ENCODE measurements at regions not wholly inside any gene's neighbourhood (a gene's known extent, or its start where the extent isn't known, plus 50 kb on each side); places are given as distances from the start of the nearest gene placed in this dataset.

DNA sequence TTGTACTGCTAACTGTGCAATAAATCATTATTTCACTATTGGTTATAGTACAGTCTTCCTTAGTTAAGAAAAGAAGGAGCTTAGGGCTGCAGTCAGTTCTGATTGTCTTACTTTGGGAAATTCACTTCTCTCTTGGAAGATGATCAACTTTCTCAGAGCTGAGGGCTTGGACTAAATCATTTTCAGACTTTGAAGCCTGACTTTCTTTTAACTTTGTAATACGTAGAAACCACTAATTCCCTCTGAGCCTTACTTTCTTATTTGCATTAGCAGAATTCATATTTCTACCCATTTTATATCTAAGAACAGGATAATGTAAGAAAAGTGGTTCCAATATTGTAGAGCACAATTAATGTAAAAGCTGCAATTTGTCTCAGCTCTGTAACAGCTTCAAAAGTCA is 386.4 kb downstream of the TRIB2 start:
- no peak overlapping the region for H3K4me3 ChIP-seq
- WGBS = 64% methylated on average over 1 of the region's 1 CpG
- DNase-seq (ENCODE audit: extremely low spot score) = no peak
- TF ChIP-seq, protein P1, sequence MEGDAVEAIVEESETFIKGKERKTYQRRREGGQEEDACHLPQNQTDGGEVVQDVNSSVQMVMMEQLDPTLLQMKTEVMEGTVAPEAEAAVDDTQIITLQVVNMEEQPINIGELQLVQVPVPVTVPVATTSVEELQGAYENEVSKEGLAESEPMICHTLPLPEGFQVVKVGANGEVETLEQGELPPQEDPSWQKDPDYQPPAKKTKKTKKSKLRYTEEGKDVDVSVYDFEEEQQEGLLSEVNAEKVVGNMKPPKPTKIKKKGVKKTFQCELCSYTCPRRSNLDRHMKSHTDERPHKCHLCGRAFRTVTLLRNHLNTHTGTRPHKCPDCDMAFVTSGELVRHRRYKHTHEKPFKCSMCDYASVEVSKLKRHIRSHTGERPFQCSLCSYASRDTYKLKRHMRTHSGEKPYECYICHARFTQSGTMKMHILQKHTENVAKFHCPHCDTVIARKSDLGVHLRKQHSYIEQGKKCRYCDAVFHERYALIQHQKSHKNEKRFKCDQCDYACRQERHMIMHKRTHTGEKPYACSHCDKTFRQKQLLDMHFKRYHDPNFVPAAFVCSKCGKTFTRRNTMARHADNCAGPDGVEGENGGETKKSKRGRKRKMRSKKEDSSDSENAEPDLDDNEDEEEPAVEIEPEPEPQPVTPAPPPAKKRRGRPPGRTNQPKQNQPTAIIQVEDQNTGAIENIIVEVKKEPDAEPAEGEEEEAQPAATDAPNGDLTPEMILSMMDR (IDR thresholded peaks at IDR 0.05) = no peak
- TF ChIP-seq POLR2AphosphoS5 (IDR thresholded peaks at IDR 0.05) (no peak), EP300 (IDR thresholded peaks at IDR 0.05) (no peak), POLR2A (IDR thresholded peaks at IDR 0.05; ENCODE audit: low read depth) (no peak)
- intact Hi-C loops (cut with DNase I) = no loop called here
- H3K4me1 ChIP-seq = peaks cover 0 to 6% (median 0%) of the 10 kb centered on the region in 4 donors
- H3K9me3 ChIP-seq = no peaks in the 10 kb centered on the region
- H3K27ac ChIP-seq (replicated peaks in 1 of 4) = no peak overlapping the region
- no peaks in the 10 kb centered on the region for H3K36me3 ChIP-seq
- H3K27me3 ChIP-seq = no peaks in the 10 kb centered on the region

DNA sequence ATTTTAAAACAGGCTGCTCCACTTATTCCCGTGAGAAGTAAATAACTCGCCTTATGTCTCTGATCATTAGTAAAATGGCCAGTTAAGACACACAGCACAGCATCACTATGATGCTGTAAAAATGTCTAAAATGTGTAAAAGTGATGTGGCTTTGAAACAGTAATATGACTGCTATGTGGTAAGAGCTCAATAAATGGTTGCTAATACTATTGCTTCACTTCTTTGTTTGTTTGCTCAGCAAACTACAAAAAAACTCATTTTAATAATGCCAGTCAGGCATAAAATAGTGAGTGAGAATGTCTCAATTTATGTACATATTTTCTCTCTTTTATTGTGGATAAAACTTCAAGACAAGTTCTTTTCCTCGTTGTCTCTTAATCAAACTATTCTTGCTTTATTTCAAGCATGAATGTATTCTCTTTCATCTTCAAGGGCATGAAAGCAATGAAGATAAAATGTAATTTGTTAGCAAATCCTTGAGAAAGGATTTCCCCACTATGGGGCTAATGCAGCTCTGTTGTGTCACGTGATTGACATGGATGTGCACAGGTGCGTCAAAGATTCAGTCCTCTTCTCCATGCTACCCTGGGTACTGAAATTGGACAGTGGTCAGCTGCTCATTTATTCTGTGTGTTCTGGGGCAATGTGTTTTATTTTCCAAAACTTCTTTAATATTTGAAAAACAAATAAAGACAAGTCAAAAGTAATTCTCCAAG is 387.2 kb downstream of the TRIB2 start:
- no peaks in the 10 kb centered on the region for H3K36me3 ChIP-seq
- H3K27me3 ChIP-seq = no peaks in the 10 kb centered on the region
- no peak overlapping the region for H3K27ac ChIP-seq (replicated peaks in 1 of 4)
- 76% methylated on average over 5 of the region's 5 CpGs for WGBS
- H3K9me3 ChIP-seq = no peaks in the 10 kb centered on the region
- intact Hi-C loops (cut with DNase I) = no loop called here
- no peak for DNase-seq (ENCODE audit: extremely low spot score)
- H3K4me3 ChIP-seq = no peak overlapping the region
- TF ChIP-seq EP300 (IDR thresholded peaks at IDR 0.05) = no peak
- TF ChIP-seq, protein P1 (IDR thresholded peaks at IDR 0.05) = no peak
- H3K4me1 ChIP-seq = peaks cover 0 to 6% (median 0%) of the 10 kb centered on the region in 4 donors

DNA sequence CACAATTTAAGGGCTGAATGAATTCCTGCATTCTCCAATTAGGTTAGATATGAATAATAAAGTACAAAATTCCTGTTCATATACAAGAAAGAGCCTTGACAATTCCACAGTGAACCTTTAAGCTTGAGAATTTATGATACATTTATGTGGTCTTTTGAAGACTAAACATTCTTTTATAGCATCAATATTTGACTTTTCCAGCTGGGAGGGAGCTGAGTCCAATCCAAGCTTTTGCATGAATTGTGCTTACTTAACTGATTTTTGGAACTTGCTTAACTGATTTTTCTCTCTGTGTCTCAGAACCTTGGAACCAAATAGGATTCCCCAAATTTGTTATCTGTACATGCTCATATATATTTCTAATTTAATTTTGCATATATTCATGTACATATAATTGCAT is 388.0 kb downstream of the TRIB2 start:
- TF ChIP-seq, protein P1 (IDR thresholded peaks at IDR 0.05) = no peak
- TF ChIP-seq EP300 (IDR thresholded peaks at IDR 0.05) (no peak), POLR2A (IDR thresholded peaks at IDR 0.05; ENCODE audit: low read depth) (no peak), POLR2AphosphoS5 (IDR thresholded peaks at IDR 0.05) (no peak)
- intact Hi-C loops (cut with DNase I) = no loop called here
- Histone ChIP-seq H3K4me1 (peaks cover 0 to 6% (median 0%) of the 10 kb centered on the region in 4 donors), H3K4me3 (no peak overlapping the region), H3K9me3 (no peaks in the 10 kb centered on the region), H3K27me3 (no peaks in the 10 kb centered on the region), H3K27ac (replicated peaks in 1 of 4) (no peak overlapping the region), H3K36me3 (no peaks in the 10 kb centered on the region)
- no peak for DNase-seq (ENCODE audit: extremely low spot score)

DNA sequence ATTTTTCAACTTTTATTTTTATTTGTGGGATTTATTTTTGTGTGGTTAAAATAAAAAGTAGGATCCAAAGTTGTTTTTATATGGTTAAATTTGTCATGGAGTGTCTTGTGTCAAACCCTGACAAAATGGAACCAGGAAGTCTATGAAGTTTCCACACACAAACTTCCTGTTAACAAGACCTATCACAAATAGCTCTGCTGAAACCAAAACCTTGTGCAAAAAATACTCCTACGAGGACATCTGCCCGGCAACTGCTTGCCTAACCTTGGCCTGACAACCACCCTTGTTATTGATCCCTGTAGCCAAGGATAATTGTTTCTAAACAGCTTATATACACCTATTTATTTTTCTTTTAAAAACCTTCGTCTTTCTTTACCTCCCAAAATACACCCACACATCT is 389.6 kb downstream of the TRIB2 start:
- WGBS = 76% methylated on average over 3 of the region's 3 CpGs
- Histone ChIP-seq H3K36me3 (no peaks in the 10 kb centered on the region), H3K9me3 (no peaks in the 10 kb centered on the region), H3K4me1 (peaks cover 0 to 6% (median 0%) of the 10 kb centered on the region in 4 donors), H3K27me3 (no peaks in the 10 kb centered on the region), H3K27ac (replicated peaks in 1 of 4) (no peak overlapping the region), H3K4me3 (no peak overlapping the region)
- intact Hi-C loops (cut with DNase I) = no loop called here
- no peak for DNase-seq (ENCODE audit: extremely low spot score)
- no peak for TF ChIP-seq POLR2AphosphoS5 (IDR thresholded peaks at IDR 0.05)
- TF ChIP-seq POLR2A (IDR thresholded peaks at IDR 0.05; ENCODE audit: low read depth) = no peak
- TF ChIP-seq EP300 (IDR thresholded peaks at IDR 0.05) = no peak
- TF ChIP-seq, protein P1 (IDR thresholded peaks at IDR 0.05) = no peak

DNA sequence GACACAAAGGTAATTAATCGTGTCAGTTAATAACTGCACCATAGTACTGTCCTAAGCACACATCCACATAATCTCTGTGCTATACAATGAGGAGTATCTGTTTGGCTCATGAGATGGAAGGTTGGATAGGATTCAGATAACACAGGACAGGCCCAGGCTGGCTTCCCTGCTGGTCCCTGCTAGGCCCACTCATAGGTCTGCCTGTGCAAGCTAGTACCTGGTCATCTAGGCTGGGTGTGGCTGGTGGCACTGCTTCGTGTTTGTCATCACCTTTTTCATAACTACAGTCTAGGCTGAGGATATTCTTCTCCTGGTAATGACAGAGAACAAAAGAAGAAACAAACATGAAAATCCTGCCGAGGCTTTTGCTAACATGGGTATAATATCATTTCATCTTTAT is 392.8 kb downstream of the TRIB2 start:
- DNase-seq (ENCODE audit: extremely low spot score) = no peak
- no peak overlapping the region for H3K27ac ChIP-seq (replicated peaks in 1 of 4)
- no peaks in the 10 kb centered on the region for H3K36me3 ChIP-seq
- 71% methylated on average over 3 of the region's 3 CpGs for WGBS
- TF ChIP-seq, protein P1 (IDR thresholded peaks at IDR 0.05) = no peak
- TF ChIP-seq POLR2A (IDR thresholded peaks at IDR 0.05; ENCODE audit: low read depth) = no peak
- TF ChIP-seq POLR2AphosphoS5 (IDR thresholded peaks at IDR 0.05) = no peak
- no peak for TF ChIP-seq EP300 (IDR thresholded peaks at IDR 0.05)
- H3K27me3 ChIP-seq = no peaks in the 10 kb centered on the region
- intact Hi-C loops (cut with DNase I) = no loop called here
- no peaks in the 10 kb centered on the region for H3K9me3 ChIP-seq
- H3K4me3 ChIP-seq = no peak overlapping the region
- no peaks in the 10 kb centered on the region for H3K4me1 ChIP-seq
